ENCODE measurements at regions not wholly inside any gene's neighbourhood (a gene's known extent, or its start where the extent isn't known, plus 50 kb on each side); places are given as distances from the start of the nearest gene placed in this dataset.

DNA sequence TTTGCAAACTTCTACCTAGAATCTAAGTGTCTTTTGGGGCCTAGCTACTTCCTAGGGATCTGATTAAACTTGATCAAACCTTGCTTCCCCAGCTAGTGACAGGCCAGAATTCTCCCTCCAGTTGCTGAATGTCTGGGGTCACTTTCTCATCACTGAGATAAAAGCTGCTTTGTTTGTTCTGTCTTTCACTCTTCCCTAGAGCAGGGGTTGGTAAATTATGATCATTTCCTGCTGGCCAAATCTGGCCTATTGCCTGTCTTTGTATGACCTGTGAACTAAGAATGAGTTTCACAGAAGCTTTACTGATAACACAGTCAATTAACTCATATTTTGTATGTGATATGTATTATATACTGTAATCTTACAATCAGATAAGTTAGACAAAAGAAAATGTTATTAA lies 157.8 kb upstream of the AADAT start:
- Histone ChIP-seq H3K27ac (no peak overlapping the region), H3K4me3 (no peak overlapping the region), H3K36me3 (no peaks in the 10 kb centered on the region), H3K27me3 (no peaks in the 10 kb centered on the region), H3K9me3 (no peaks in the 10 kb centered on the region), H3K4me1 (no peaks in the 10 kb centered on the region)
- TF ChIP-seq, protein P1, sequence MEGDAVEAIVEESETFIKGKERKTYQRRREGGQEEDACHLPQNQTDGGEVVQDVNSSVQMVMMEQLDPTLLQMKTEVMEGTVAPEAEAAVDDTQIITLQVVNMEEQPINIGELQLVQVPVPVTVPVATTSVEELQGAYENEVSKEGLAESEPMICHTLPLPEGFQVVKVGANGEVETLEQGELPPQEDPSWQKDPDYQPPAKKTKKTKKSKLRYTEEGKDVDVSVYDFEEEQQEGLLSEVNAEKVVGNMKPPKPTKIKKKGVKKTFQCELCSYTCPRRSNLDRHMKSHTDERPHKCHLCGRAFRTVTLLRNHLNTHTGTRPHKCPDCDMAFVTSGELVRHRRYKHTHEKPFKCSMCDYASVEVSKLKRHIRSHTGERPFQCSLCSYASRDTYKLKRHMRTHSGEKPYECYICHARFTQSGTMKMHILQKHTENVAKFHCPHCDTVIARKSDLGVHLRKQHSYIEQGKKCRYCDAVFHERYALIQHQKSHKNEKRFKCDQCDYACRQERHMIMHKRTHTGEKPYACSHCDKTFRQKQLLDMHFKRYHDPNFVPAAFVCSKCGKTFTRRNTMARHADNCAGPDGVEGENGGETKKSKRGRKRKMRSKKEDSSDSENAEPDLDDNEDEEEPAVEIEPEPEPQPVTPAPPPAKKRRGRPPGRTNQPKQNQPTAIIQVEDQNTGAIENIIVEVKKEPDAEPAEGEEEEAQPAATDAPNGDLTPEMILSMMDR (IDR thresholded peaks at IDR 0.05) = no peak
- no peak for DNase-seq (ENCODE audit: low spot score)

DNA sequence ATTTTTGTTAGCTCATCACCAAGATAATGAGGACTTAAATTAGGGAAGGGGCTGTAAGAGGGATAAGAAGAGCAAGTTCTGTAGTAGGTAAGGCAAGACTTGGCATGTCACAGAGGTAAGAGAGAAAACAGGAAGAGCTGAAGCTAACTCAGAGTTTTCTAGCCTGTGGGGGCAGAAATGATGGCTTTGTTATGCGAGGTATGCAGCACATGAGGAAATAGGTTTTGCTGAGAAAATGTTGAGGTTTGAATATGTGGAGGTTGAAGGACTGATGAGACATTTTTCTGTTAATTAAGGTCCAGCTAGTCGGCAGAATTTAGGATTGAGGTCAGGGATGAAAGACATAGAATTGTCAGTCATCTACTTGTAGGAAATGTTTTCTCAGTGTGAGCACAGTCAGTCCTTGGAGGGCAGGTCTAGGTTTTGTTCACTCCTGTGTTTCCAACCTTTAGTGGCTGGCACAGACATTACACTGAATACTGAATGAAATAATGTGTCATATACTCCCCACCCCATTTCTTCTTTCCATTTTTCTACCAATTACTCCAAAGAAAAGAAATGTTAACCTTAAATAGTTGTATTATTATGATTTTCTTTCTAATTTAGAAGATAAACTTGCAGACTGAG lies 154.0 kb upstream of the AADAT start:
- Histone ChIP-seq H3K4me3 (no peak overlapping the region), H3K9me3 (no peaks in the 10 kb centered on the region), H3K4me1 (no peaks in the 10 kb centered on the region), H3K27ac (no peak overlapping the region), H3K36me3 (no peaks in the 10 kb centered on the region), H3K27me3 (no peaks in the 10 kb centered on the region)
- TF ChIP-seq, protein P1 (IDR thresholded peaks at IDR 0.05) = no peak
- no peak for DNase-seq (ENCODE audit: low spot score)

DNA sequence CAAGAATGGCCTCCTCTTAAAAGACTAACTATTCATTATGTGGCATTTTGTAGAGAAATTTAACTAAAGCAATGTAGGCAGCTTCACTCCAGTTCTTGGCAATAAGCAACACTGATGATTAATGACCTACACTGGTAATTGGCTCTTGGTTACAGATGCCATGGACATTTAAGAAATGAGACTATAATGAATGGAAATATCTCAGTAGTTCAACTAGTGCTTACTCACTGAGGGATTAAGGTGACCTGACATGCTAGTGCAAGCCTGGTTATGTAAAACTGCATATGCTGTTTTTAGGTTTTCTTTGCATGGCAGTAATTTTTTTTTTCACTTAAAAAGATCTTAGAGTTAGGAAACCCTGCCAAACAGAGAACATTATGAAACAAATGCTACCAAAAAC lies 152.7 kb upstream of the AADAT start:
- H3K36me3 ChIP-seq = no peaks in the 10 kb centered on the region
- DNase-seq (ENCODE audit: low spot score) = no peak
- no peak overlapping the region for H3K27ac ChIP-seq
- H3K9me3 ChIP-seq = no peaks in the 10 kb centered on the region
- no peaks in the 10 kb centered on the region for H3K27me3 ChIP-seq
- TF ChIP-seq, protein P1 (IDR thresholded peaks at IDR 0.05) = no peak
- H3K4me1 ChIP-seq = no peaks in the 10 kb centered on the region
- no peak overlapping the region for H3K4me3 ChIP-seq

DNA sequence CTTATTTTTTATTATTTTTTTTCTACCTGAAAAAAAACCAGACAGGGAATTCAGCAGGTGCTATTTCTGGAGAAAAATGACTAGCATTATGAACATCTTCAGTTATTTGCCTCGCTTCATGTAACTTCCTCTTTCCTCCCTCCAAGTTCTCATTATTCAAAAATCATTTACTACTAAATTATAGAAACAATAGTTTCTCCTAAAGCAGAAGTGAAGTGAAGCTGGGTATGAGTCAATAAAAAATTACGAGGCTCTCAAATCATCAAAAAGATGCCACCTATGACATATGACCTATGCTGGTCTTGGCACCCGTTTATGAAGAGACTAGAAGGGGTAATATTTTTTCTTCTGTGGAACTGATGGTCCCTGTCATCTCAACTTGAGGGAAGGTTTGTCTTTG lies 145.0 kb upstream of the AADAT start:
- Histone ChIP-seq H3K9me3 (no peaks in the 10 kb centered on the region), H3K4me3 (no peak overlapping the region), H3K27me3 (no peaks in the 10 kb centered on the region), H3K36me3 (no peaks in the 10 kb centered on the region), H3K27ac (no peak overlapping the region), H3K4me1 (no peaks in the 10 kb centered on the region)
- TF ChIP-seq, protein P1 (IDR thresholded peaks at IDR 0.05) = no peak
- no peak for DNase-seq (ENCODE audit: low spot score)

DNA sequence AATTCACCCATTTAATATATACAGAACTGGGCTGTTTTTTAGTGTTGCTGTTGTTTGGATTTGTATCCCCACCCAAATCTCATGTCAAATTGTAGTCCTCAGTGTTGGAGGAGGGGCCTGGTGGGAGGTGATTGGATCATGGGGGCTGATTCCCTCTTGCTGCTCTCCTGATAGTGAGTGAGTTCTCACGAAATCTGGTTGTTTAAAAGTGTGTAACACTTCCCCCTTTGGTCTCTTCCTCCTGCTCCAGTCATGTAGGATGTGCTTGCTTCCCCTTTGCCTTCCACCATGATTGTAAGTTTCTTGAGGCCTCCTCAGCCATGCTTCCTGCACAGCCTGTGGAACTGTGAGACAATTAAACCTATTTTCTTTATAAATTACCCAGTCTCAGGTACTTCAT lies 141.6 kb upstream of the AADAT start:
- TF ChIP-seq, protein P1 (IDR thresholded peaks at IDR 0.05) = no peak
- Histone ChIP-seq H3K27ac (no peak overlapping the region), H3K27me3 (no peaks in the 10 kb centered on the region), H3K4me3 (no peak overlapping the region), H3K9me3 (no peaks in the 10 kb centered on the region), H3K4me1 (no peaks in the 10 kb centered on the region), H3K36me3 (no peaks in the 10 kb centered on the region)
- DNase-seq (ENCODE audit: low spot score) = no peak

DNA sequence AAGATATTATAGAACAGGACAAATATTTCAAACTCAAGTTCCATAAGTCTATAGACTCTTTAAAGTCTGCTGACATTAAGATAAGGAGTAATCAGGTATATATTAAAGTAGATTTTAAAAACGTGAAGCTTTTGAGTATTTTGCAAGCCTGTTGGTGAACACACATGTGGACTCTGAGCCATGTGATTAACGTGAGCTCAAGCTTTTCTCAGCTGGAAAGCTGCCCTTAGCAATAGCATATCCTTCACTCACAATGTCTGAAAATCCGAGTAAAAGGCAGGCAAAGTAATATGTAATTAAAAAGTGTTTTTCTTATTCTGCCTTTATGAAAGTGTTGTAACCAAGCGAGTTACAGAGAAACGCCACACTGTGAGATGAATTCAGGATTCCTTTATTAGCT lies 140.5 kb upstream of the AADAT start:
- no peak for DNase-seq (ENCODE audit: low spot score)
- Histone ChIP-seq H3K4me3 (no peak overlapping the region), H3K36me3 (no peaks in the 10 kb centered on the region), H3K9me3 (no peaks in the 10 kb centered on the region), H3K27ac (no peak overlapping the region), H3K4me1 (no peaks in the 10 kb centered on the region), H3K27me3 (no peaks in the 10 kb centered on the region)
- TF ChIP-seq, protein P1 (IDR thresholded peaks at IDR 0.05) = no peak

Measured in right atrium auricular region (tissue), 2 donors.